H1 (cell line): ENCODE measurements at regions not wholly inside any gene's neighbourhood (a gene's known extent, or its start where the extent isn't known, plus 50 kb on each side); places are given as distances from the start of the nearest gene placed in this dataset.

Experiments
- CTCF ChIA-PET: fragments of 300-600 bp; sonication (Branson Sonifier 250); formaldehyde crosslinking; loops from one replicate; lab custom pipeline; 2021; ENCODE audit not compliant: partially characterized antibody; lab: Charles Lee
- POLR2A ChIA-PET: fragments of 300-600 bp; sonication (Branson Sonifier 250); formaldehyde crosslinking; loops from one replicate; lab custom pipeline; 2021; ENCODE audit warnings: inconsistent platforms; ENCODE audit not compliant: partially characterized antibody; lab: Charles Lee
- DNase-seq, 2 experiments: peaks; one replicate each; pipeline versions ENCODE4 v3.0.0 to v3.0.0-alpha.2; 2010 to 2022; ENCODE audit warnings: low spot score in 2 of 2, low read depth in 1 of 2, mixed read lengths in 1 of 2
- FAIRE-seq: peaks from 2 replicates; lab custom pipeline; 2011; peaks lifted over from hg19 to GRCh38; lab: Jason Lieb, UNC
- H2AFZ ChIP-seq: 2 replicates; pipeline ENCODE4 v1.8.1; 2012; ENCODE audit warnings: low read length, inconsistent platforms
- H2AK5ac ChIP-seq: 2 replicates; pipeline ENCODE4 v1.6.1; 2013; ENCODE audit warnings: low read depth, low read length
- H2BK120ac ChIP-seq: replicated peaks from 2 replicates; pipeline ENCODE3; 2013; ENCODE audit warnings: low read depth, low read length, inconsistent platforms
- H2BK12ac ChIP-seq: 2 replicates; pipeline ENCODE4 v1.6.1; 2013; ENCODE audit warnings: low read depth, low read length
- H2BK15ac ChIP-seq: 2 replicates; pipeline ENCODE4 v1.6.1; 2013; ENCODE audit warnings: low read length
- H2BK20ac ChIP-seq: 2 replicates; pipeline ENCODE4 v1.6.1; 2013; ENCODE audit warnings: low read length
- H2BK5ac ChIP-seq: 2 replicates; pipeline ENCODE4 v1.6.1; 2013; ENCODE audit warnings: low read depth, low read length
- H3K14ac ChIP-seq: 2 replicates; pipeline ENCODE4 v1.6.1; 2013; ENCODE audit warnings: inconsistent platforms; ENCODE audit not compliant: insufficient read length
- H3K18ac ChIP-seq: 2 replicates; pipeline ENCODE4 v1.6.1; 2013; ENCODE audit warnings: low read length; ENCODE audit errors: extremely low read depth
- H3K23ac ChIP-seq: 2 replicates; pipeline ENCODE4 v1.6.1; 2013; ENCODE audit warnings: inconsistent platforms; ENCODE audit not compliant: insufficient read length
- H3K23me2 ChIP-seq: 2 replicates; pipeline ENCODE4 v1.6.1; 2013; ENCODE audit warnings: low read depth, low read length
- H3K27ac ChIP-seq: 2 replicates; pipeline ENCODE4 v1.6.1; 2011; ENCODE audit warnings: low read depth, low read length, inconsistent platforms
- H3K27me3 ChIP-seq, 4 experiments: replicated peaks in 1 of 4; 1 replicate in 1 of 4; 2 replicates in 3 of 4; pipeline versions ENCODE4 v1.6.1 to v1.8.1; 2011 to 2013; ENCODE audit warnings: low read length in 3 of 4, mild to moderate bottlenecking in 3 of 4, inconsistent platforms in 2 of 4, mixed read lengths in 2 of 4, moderate library complexity in 1 of 4; ENCODE audit not compliant: control insufficient read depth in 3 of 4, insufficient read depth in 3 of 4; ENCODE audit errors: extremely low read depth in 1 of 4
- H3K36me3 ChIP-seq, 4 experiments: 2 replicates each; pipeline versions ENCODE4 v1.6.1 to v1.8.1; 2011 to 2013; ENCODE audit warnings: mild to moderate bottlenecking in 4 of 4, low read length in 3 of 4, moderate library complexity in 2 of 4, control low read depth in 1 of 4, inconsistent platforms in 1 of 4; ENCODE audit not compliant: insufficient read depth in 4 of 4, control insufficient read depth in 2 of 4
- H3K4ac ChIP-seq: replicated peaks from 2 replicates; pipeline ENCODE3; 2013; ENCODE audit warnings: low read length, low read depth, mixed read lengths, inconsistent platforms; ENCODE audit not compliant: insufficient read length
- H3K4me1 ChIP-seq, 4 experiments: replicated peaks in 1 of 4; 1 replicate in 1 of 4; 2 replicates in 3 of 4; pipeline versions ENCODE4 v1.6.1 to v1.8.1; 2011 to 2013; ENCODE audit warnings: low read length in 3 of 4, inconsistent platforms in 2 of 4, mixed read lengths in 1 of 4; ENCODE audit not compliant: insufficient read depth in 4 of 4, control insufficient read depth in 3 of 4
- H3K4me2 ChIP-seq, 2 experiments: 2 replicates each; pipeline versions ENCODE4 v1.6.1 to v1.8.1; 2011 to 2013; ENCODE audit warnings: low read depth in 2 of 2, low read length in 2 of 2, control low read depth in 1 of 2, inconsistent platforms in 1 of 2, mild to moderate bottlenecking in 1 of 2; ENCODE audit not compliant: insufficient read depth in 1 of 2
- H3K4me3 ChIP-seq, 4 experiments: fragments of 200-600, 300-600 bp in 1 of 4; sonication (generic), shearing (Covaris generic), sonication (Bioruptor Twin) in 1 of 4; 2 replicates each; pipeline versions ENCODE4 v1.5.1 to v1.8.1; 2011 to 2016; ENCODE audit warnings: low read length in 4 of 4, low read depth in 3 of 4, control low read depth in 2 of 4, inconsistent platforms in 2 of 4, mild to moderate bottlenecking in 2 of 4, mixed read lengths in 1 of 4, moderate library complexity in 1 of 4; ENCODE audit not compliant: insufficient read depth in 2 of 4; ENCODE audit errors: extremely low read depth in 1 of 4
- H3K56ac ChIP-seq: replicated peaks from 2 replicates; pipeline ENCODE3; 2013; ENCODE audit warnings: low read depth, mild to moderate bottlenecking, mixed read lengths, low read length, inconsistent platforms; ENCODE audit not compliant: insufficient read length
- H3K79me1 ChIP-seq: 2 replicates; pipeline ENCODE4 v1.6.1; 2013; ENCODE audit warnings: low read depth, low read length, control low read depth
- H3K79me2 ChIP-seq, 2 experiments: 2 replicates each; pipeline versions ENCODE4 v1.6.1 to v1.8.1; 2012 to 2013; ENCODE audit warnings: low read length in 2 of 2, mild to moderate bottlenecking in 2 of 2, inconsistent platforms in 1 of 2; ENCODE audit not compliant: insufficient read depth in 2 of 2, control insufficient read depth in 1 of 2
- H3K9ac ChIP-seq, 4 experiments: replicated peaks in 1 of 4; 1 replicate in 1 of 4; 2 replicates in 3 of 4; pipeline versions ENCODE4 v1.6.1 to v1.8.1; 2011 to 2013; ENCODE audit warnings: low read depth in 3 of 4, low read length in 3 of 4, control low read depth in 2 of 4, mild to moderate bottlenecking in 2 of 4, moderate library complexity in 2 of 4, inconsistent platforms in 1 of 4; ENCODE audit errors: extremely low read depth in 1 of 4
- H3K9me3 ChIP-seq, 2 experiments: 2 replicates each; pipeline versions ENCODE4 v1.6.1 to v1.8.1; 2012 to 2013; ENCODE audit warnings: mild to moderate bottlenecking in 2 of 2, moderate library complexity in 2 of 2, control low read depth in 1 of 2, inconsistent platforms in 1 of 2, low read depth in 1 of 2, low read length in 1 of 2, mixed read lengths in 1 of 2; ENCODE audit not compliant: insufficient read depth in 2 of 2
- H4K20me1 ChIP-seq, 2 experiments: replicated peaks in 1 of 2; 2 replicates each; pipeline versions ENCODE3 to v1.8.1; 2011 to 2013; ENCODE audit warnings: inconsistent platforms in 2 of 2, low read length in 2 of 2, mild to moderate bottlenecking in 1 of 2; ENCODE audit not compliant: insufficient read depth in 2 of 2, control insufficient read depth in 1 of 2
- H4K5ac ChIP-seq: 2 replicates; pipeline ENCODE4 v1.6.1; 2013; ENCODE audit warnings: low read length, low read depth, mixed read lengths, inconsistent platforms; ENCODE audit not compliant: insufficient read length
- H4K8ac ChIP-seq: 2 replicates; pipeline ENCODE4 v1.8.0; 2013; ENCODE audit warnings: mild to moderate bottlenecking, moderate library complexity, low read length, inconsistent platforms; ENCODE audit not compliant: insufficient read depth; ENCODE audit errors: extremely low read depth
- H4K91ac ChIP-seq: replicated peaks from 2 replicates; pipeline ENCODE3; 2013; ENCODE audit warnings: low read length, mixed read lengths, inconsistent platforms; ENCODE audit not compliant: insufficient read length
- BCL11A ChIP-seq, 2 experiments: IDR thresholded peaks; one replicate each; pipeline ENCODE4 v1.6.1; 2011; ENCODE audit warnings: low read depth in 2 of 2, low read length in 2 of 2, mild to moderate bottlenecking in 2 of 2
- JUN ChIP-seq: IDR thresholded peaks from 2 replicates; pipeline ENCODE4 v1.6.1; 2011; ENCODE audit warnings: low read depth, mild to moderate bottlenecking, improper control_type of control experiment, low read length
- POU5F1 ChIP-seq: IDR thresholded peaks from 2 replicates; pipeline ENCODE4 v1.6.1; 2011; ENCODE audit warnings: low read depth, mild to moderate bottlenecking, low read length, moderate library complexity
- TBP ChIP-seq: IDR thresholded peaks from 2 replicates; pipeline ENCODE4 v1.6.1; 2011; ENCODE audit warnings: low read depth, low read length, improper control_type of control experiment
- WGBS, 2 experiments: shearing (Covaris generic) in 1 of 2; methylation state at CpG; one replicate each; pipeline versions ENCODE4 v1.1.6 to v1.1.7; 2013 to 2015; ENCODE audit warnings: low lambda C conversion rate in 2 of 2, mixed read lengths in 2 of 2, inconsistent platforms in 1 of 2, low coverage in 1 of 2, missing lambda C conversion rate in 1 of 2; ENCODE audit not compliant: insufficient replicate concordance in 2 of 2, insufficient coverage in 1 of 2, insufficient read length in 1 of 2; ENCODE audit errors: extremely low coverage in 1 of 2, missing lambda C conversion rate in 1 of 2; 5-methylcytosine and 5-hydroxymethylcytosine counted together
- TF ChIP-seq, protein P1 (sequence below): IDR thresholded peaks from 2 replicates; pipeline ENCODE4 v1.6.1; 2012; ENCODE audit warnings: low read length, inconsistent platforms

DNA sequence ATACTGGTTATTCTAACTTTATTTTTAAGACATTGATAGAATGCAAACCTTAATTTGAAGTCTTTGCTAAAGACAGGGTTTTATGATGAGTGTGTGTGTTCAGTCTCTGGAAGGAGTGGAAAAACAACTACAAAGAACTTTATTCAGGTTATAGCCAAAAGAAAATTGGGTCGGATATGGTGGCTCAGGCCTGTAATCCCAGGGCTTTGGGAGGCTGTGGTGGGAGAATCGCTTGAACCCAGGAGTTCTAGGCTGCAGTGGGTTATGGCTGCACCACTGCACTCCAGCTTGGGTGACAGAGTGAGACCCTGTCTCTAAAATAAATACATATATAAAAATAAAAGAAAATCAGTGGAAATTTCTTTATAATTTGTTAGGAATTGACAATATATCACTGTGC lies 581.5 kb upstream of the CA10 start:
- H3K27ac ChIP-seq, result no peak overlapping the region
- H4K8ac ChIP-seq, result no peak overlapping the region
- no peaks in the 10 kb centered on the region for H3K79me1 ChIP-seq
- ChIA-PET POLR2A (no interaction called here), CTCF (no interaction called here)
- H2BK15ac ChIP-seq, result no peak overlapping the region
- H2AFZ ChIP-seq, result no peak overlapping the region
- no peak overlapping the region for H2BK120ac ChIP-seq
- H3K23ac ChIP-seq, result no peak overlapping the region
- H2AK5ac ChIP-seq, result no peak overlapping the region
- no peaks in the 10 kb centered on the region for H3K23me2 ChIP-seq
- H3K36me3 ChIP-seq, result no peaks in the 10 kb centered on the region
- no peaks in the 10 kb centered on the region for H3K27me3 ChIP-seq
- TF ChIP-seq POU5F1 (no peak), BCL11A (IDR thresholded peaks at IDR 0.05; ENCODE audit: low read depth in 2 of 2, low read length in 2 of 2) (no peak), JUN (no peak), TBP (no peak)
- TF ChIP-seq, protein P1, sequence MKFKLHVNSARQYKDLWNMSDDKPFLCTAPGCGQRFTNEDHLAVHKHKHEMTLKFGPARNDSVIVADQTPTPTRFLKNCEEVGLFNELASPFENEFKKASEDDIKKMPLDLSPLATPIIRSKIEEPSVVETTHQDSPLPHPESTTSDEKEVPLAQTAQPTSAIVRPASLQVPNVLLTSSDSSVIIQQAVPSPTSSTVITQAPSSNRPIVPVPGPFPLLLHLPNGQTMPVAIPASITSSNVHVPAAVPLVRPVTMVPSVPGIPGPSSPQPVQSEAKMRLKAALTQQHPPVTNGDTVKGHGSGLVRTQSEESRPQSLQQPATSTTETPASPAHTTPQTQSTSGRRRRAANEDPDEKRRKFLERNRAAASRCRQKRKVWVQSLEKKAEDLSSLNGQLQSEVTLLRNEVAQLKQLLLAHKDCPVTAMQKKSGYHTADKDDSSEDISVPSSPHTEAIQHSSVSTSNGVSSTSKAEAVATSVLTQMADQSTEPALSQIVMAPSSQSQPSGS, result no peak
- H3K18ac ChIP-seq, result no peak overlapping the region
- no peaks in the 10 kb centered on the region for H3K9me3 ChIP-seq
- no peaks in the 10 kb centered on the region for H3K79me2 ChIP-seq
- H3K9ac ChIP-seq, result no peak overlapping the region
- no peak overlapping the region for H3K4me2 ChIP-seq
- no peak overlapping the region for H3K56ac ChIP-seq
- H3K14ac ChIP-seq, result no peak overlapping the region
- no peak overlapping the region for H2BK5ac ChIP-seq
- H4K5ac ChIP-seq, result no peak overlapping the region
- H4K20me1 ChIP-seq, result no peaks in the 10 kb centered on the region
- H2BK12ac ChIP-seq, result no peak overlapping the region
- H2BK20ac ChIP-seq, result no peak overlapping the region
- no peak overlapping the region for H3K4me3 ChIP-seq
- no peak for FAIRE-seq
- no peak for DNase-seq
- no peaks in the 10 kb centered on the region for H3K4me1 ChIP-seq
- H4K91ac ChIP-seq, result no peak overlapping the region
- WGBS, 2 experiments, result 92% methylated on average over 2 of the region's 2 CpGs; no CpG with 5 or more reads in 1 of the 2 experiments
- no peak overlapping the region for H3K4ac ChIP-seq
